HepG2 (cell line): ENCODE measurements at regions not wholly inside any gene's neighbourhood (a gene's known extent, or its start where the extent isn't known, plus 50 kb on each side); places are given as distances from the start of the nearest gene placed in this dataset.

ENCODE experiments used
- ATAC-seq: fragments of 200-7000 bp; cut with Tn5 transposase; 3 replicates; pipeline ENCODE4 v1.9.1; 2020; ENCODE audit warnings: mild to moderate bottlenecking, moderate library complexity
- BruUV-seq: library from RNA; stranded (reverse); fragments of 400-500 nt; replicated peaks from 2 replicates; lab custom pipeline; 2021; lab: Mats Ljungman, UMichigan
- CTCF ChIA-PET: fragments of 300-600 bp; formaldehyde crosslinking; extraction: SDS; loops from one replicate; lab custom pipeline; 2021; ENCODE audit warnings: low total read pairs, inconsistent platforms, low intra/inter-chr PET ratio; lab: Yijun Ruan, JAX
- POLR2A ChIA-PET: fragments of 350-600 bp; sonication (Branson Sonifier 250); formaldehyde crosslinking; loops from one replicate; lab custom pipeline; 2020; ENCODE audit warnings: antibody characterized with exemption, inconsistent platforms; lab: Yijun Ruan, JAX
- DNase-seq: peaks from one replicate; pipeline ENCODE4 v3.0.0-alpha.2; 2015; ENCODE audit warnings: low spot score
- FAIRE-seq: peaks from 3 replicates; lab custom pipeline; 2011; peaks lifted over from hg19 to GRCh38; lab: Jason Lieb, UNC
- H2AFZ ChIP-seq: one replicate; pipeline ENCODE4 v1.6.1; 2011; ENCODE audit warnings: low read length, inconsistent platforms
- H3K27ac ChIP-seq: fragments of 300-600 bp; 3 replicates; pipeline ENCODE4 v1.8.0; 2011; ENCODE audit warnings: mixed run types, mild to moderate bottlenecking, mixed read lengths, low read length, inconsistent platforms; ENCODE audit not compliant: insufficient read depth; ENCODE audit errors: extremely low read length
- H3K27me3 ChIP-seq, 2 experiments: fragments of 200-600 bp in 1 of 2; 2 replicates in 1 of 2; 3 replicates in 1 of 2; pipeline versions ENCODE4 v1.6.0 to v1.8.0; 2011; ENCODE audit warnings: low read length in 2 of 2, mild to moderate bottlenecking in 2 of 2, moderate library complexity in 2 of 2, inconsistent platforms in 1 of 2; ENCODE audit not compliant: insufficient read depth in 2 of 2, control insufficient read depth in 1 of 2
- H3K36me3 ChIP-seq, 2 experiments: fragments of 200-600 bp in 1 of 2; replicated peaks in 1 of 2; 2 replicates in 1 of 2; 3 replicates in 1 of 2; pipeline versions ENCODE4 v1.5.1 to v1.8.0; 2011; ENCODE audit warnings: low read length in 2 of 2, inconsistent platforms in 1 of 2; ENCODE audit not compliant: insufficient read depth in 2 of 2, control insufficient read depth in 1 of 2
- H3K4me1 ChIP-seq: 2 replicates; pipeline ENCODE4 v1.5.1; 2012; ENCODE audit warnings: low read length, inconsistent platforms; ENCODE audit not compliant: insufficient read depth
- H3K4me2 ChIP-seq: 2 replicates; pipeline ENCODE4 v1.6.0; 2011; ENCODE audit warnings: low read depth, low read length, inconsistent platforms
- H3K4me3 ChIP-seq, 3 experiments: fragments of 200-600 bp in 1 of 3; sonication (generic), shearing (Covaris generic) in 1 of 3; replicated peaks in 1 of 3; 2 replicates each; pipeline ENCODE4 v1.5.1; 2011 to 2016; ENCODE audit warnings: low read length in 3 of 3, inconsistent platforms in 2 of 3, low read depth in 2 of 3, mild to moderate bottlenecking in 2 of 3, control low read depth in 1 of 3, mixed read lengths in 1 of 3; ENCODE audit not compliant: insufficient read depth in 1 of 3
- H3K79me2 ChIP-seq: one replicate; pipeline ENCODE4 v1.6.1; 2011; ENCODE audit warnings: low read length, inconsistent platforms; ENCODE audit not compliant: insufficient read depth
- H3K9ac ChIP-seq: 2 replicates; pipeline ENCODE4 v1.6.0; 2011; ENCODE audit warnings: mild to moderate bottlenecking, low read depth, low read length, inconsistent platforms; ENCODE audit not compliant: insufficient read depth
- H3K9me3 ChIP-seq: 2 replicates; pipeline ENCODE4 v1.5.1; 2012; ENCODE audit warnings: mild to moderate bottlenecking, low read length
- H4K20me1 ChIP-seq: 2 replicates; pipeline ENCODE4 v1.6.0; 2011; ENCODE audit warnings: inconsistent platforms, mild to moderate bottlenecking, low read length, moderate library complexity; ENCODE audit not compliant: insufficient read depth
- ADNP ChIP-seq: sonication (generic); formaldehyde crosslinking; IDR thresholded peaks from 2 replicates; pipeline ENCODE4 v1.4.0; 2020; ENCODE audit warnings: missing genetic modification reagents
- AKNA ChIP-seq: sonication (generic); formaldehyde crosslinking; IDR thresholded peaks from 2 replicates; pipeline ENCODE4 v1.4.0; 2020; ENCODE audit warnings: missing genetic modification reagents, borderline replicate concordance
- ELK4 ChIP-seq: sonication (generic); formaldehyde crosslinking; IDR thresholded peaks from 2 replicates; pipeline ENCODE4 v1.9.0; 2021; ENCODE audit warnings: missing genetic modification reagents, borderline replicate concordance
- GTF3A ChIP-seq: sonication (generic); formaldehyde crosslinking; conservative IDR thresholded peaks from 2 replicates; pipeline ENCODE4 v1.4.0; 2020; ENCODE audit warnings: mild to moderate bottlenecking, missing genetic modification reagents
- NKX3-1 ChIP-seq: sonication (generic); formaldehyde crosslinking; IDR thresholded peaks from 2 replicates; pipeline ENCODE4 v1.5.0; 2020; ENCODE audit warnings: missing genetic modification reagents
- ONECUT2 ChIP-seq: sonication (generic); formaldehyde crosslinking; IDR thresholded peaks from 2 replicates; pipeline ENCODE4 v1.4.0; 2020; ENCODE audit warnings: missing genetic modification reagents
- PAX8 ChIP-seq: sonication (generic); formaldehyde crosslinking; IDR thresholded peaks from 2 replicates; pipeline ENCODE4 v1.8.0; 2022; ENCODE audit warnings: mild to moderate bottlenecking, missing genetic modification reagents, borderline replicate concordance
- TEAD3 ChIP-seq: optimal IDR thresholded peaks from 2 replicates; pipeline ENCODE3; 2016; ENCODE audit warnings: borderline replicate concordance
- ZNF3 ChIP-seq: IDR thresholded peaks from 2 replicates; pipeline ENCODE4 v1.7.0; 2017; ENCODE audit warnings: inconsistent platforms
- ZNF710 ChIP-seq: sonication (generic); formaldehyde crosslinking; IDR thresholded peaks from 2 replicates; pipeline ENCODE4 v1.5.0; 2020; ENCODE audit warnings: mild to moderate bottlenecking, missing genetic modification reagents, borderline replicate concordance
- ZSCAN20 ChIP-seq: sonication (generic); formaldehyde crosslinking; IDR thresholded peaks from 2 replicates; pipeline ENCODE4 v1.4.0; 2020; ENCODE audit warnings: missing genetic modification reagents, mild to moderate bottlenecking, borderline replicate concordance
- WGBS: methylation state at CpG from one replicate; pipeline ENCODE4 v1.1.6; 2017; ENCODE audit warnings: low lambda C conversion rate; 5-methylcytosine and 5-hydroxymethylcytosine counted together
- in situ Hi-C: cut with HindIII; loops from 2 replicates; pipeline ENCODE4 v1.10.0; 2017; ENCODE audit warnings: low pct_unique_long_range_greater_than_20kb; ENCODE audit not compliant: extremely low pct_ligation_motif_present
- intact Hi-C: fragments of 100-400 bp; cut with micrococcal nuclease; formaldehyde crosslinking; loops from one replicate; pipeline ENCODE4 v1.10.0; 2022; ENCODE audit not compliant: unreplicated experiment

GRCh38 chr10:109620396-109620795 is 302.9 kb downstream of the XPNPEP1 start:
- DNase-seq (no peak), FAIRE-seq (no peak), ATAC-seq (no peak)
- Histone ChIP-seq H3K36me3 (no peaks in the 10 kb centered on the region), H3K79me2 (no peaks in the 10 kb centered on the region), H2AFZ (no peak overlapping the region), H3K27ac (no peak overlapping the region), H3K9me3 (no peaks in the 10 kb centered on the region), H3K27me3 (no peaks in the 10 kb centered on the region), H3K4me2 (no peak overlapping the region), H3K4me3 (no peak overlapping the region), H3K4me1 (no peaks in the 10 kb centered on the region), H3K9ac (no peak overlapping the region), H4K20me1 (no peaks in the 10 kb centered on the region)
- in situ Hi-C loops: no loop called here
- intact Hi-C loops: no loop called here
- WGBS: 0% methylated on average over 3 of the region's 3 CpGs
- CTCF ChIA-PET: no interaction called here
- POLR2A ChIA-PET: no interaction called here
- no peak for TF ChIP-seq ZNF3
- TF ChIP-seq ADNP (CRISPR knock-in tag): no peak
- no peak for TF ChIP-seq ONECUT2 (CRISPR knock-in tag)
- TF ChIP-seq NKX3-1 (CRISPR knock-in tag): no peak
- no peak for TF ChIP-seq PAX8 (CRISPR knock-in tag)
- TF ChIP-seq ELK4 (CRISPR knock-in tag): no peak
- no peak for TF ChIP-seq TEAD3
- TF ChIP-seq GTF3A (CRISPR knock-in tag): no peak
- no peak for TF ChIP-seq ZSCAN20 (CRISPR knock-in tag)
- TF ChIP-seq AKNA: no peak
- TF ChIP-seq ZNF710 (CRISPR knock-in tag): no peak
- BruUV-seq: no TSS peak
